ENCODE measurements at regions not wholly inside any gene's neighbourhood (a gene's known extent, or its start where the extent isn't known, plus 50 kb on each side); places are given as distances from the start of the nearest gene placed in this dataset.
"Not testable (repeated sequence)": the region's sequence is repeated elsewhere in the genome, so short reads cannot be mapped to it uniquely, and the experiment has no call there.

DNA sequence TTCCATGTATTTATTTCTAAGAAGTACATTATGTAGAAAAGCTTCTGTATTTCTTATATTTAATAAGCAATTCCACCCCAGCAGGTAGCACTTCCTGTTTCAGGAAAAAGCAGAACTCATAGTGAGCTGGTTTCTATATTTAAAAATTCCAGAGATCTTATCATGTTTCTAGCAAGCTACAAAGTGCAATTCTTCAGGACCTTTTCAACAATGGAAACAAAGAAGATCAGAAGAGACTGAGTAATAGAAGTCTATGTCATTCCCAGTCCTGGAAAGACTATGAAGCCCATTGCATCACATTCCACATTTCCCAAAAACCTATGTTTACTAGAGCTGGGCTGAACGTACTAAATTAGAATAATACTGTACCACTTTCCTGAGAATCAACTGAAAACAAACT lies 302.6 kb upstream of the NRSN1 start:
- in situ Hi-C loops (cut with HindIII; ENCODE audit: low sequenced_read_pairs), result no loop called here

GRCh38 chr6:23826572-23826971 lies 299.4 kb upstream of the NRSN1 start:
- in situ Hi-C loops (cut with HindIII; ENCODE audit: low sequenced_read_pairs), result no loop called here

DNA sequence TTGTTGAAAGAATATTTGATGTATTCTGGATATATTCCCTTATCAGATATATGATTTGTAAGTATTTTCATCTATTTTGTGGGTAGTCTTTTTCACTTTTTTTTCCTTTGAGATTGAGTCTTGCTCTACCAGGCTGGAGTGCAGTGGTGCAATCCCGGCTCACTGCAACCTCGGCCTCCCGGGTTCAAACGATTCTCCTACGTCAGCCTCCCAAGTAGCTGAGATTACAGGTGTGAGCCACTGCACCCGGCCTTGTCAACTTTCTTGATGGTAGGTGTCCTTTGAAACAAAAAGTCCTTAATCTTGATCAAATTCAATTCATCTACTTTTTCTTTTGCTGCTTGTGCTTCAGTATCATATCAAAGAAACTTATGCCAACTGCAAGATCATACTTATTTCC lies 297.2 kb upstream of the NRSN1 start:
- in situ Hi-C loops (cut with HindIII; ENCODE audit: low sequenced_read_pairs), result no loop called here

- in situ Hi-C loops (cut with HindIII; ENCODE audit: low sequenced_read_pairs), result no loop called here
Measured at GRCh38 chr6:23841116-23841515, 284.9 kb upstream of the NRSN1 start.

DNA sequence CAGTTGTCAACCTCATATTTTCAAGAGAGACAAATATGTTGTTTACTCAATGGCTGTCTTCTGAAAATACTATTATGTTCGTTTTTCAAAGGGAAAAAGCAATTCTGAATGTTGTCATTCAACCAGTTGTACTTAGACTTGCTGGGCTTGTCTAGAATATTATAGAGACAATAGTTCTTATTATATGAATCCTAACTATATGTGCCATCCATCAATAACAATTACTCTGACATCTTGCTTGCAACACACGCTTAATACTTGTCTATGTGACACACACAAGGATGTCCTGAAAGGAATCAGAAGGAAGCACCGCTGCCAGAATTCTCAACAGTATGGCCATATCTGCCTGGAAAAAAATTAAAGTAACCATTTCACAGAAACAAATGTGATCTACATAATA lies 283.3 kb upstream of the NRSN1 start:
- in situ Hi-C loops (cut with HindIII; ENCODE audit: low sequenced_read_pairs), result no loop called here

- in situ Hi-C loops (cut with HindIII; ENCODE audit: low sequenced_read_pairs), result no loop called here
Measured at GRCh38 chr6:23851522-23851921, 274.5 kb upstream of the NRSN1 start.

DNA sequence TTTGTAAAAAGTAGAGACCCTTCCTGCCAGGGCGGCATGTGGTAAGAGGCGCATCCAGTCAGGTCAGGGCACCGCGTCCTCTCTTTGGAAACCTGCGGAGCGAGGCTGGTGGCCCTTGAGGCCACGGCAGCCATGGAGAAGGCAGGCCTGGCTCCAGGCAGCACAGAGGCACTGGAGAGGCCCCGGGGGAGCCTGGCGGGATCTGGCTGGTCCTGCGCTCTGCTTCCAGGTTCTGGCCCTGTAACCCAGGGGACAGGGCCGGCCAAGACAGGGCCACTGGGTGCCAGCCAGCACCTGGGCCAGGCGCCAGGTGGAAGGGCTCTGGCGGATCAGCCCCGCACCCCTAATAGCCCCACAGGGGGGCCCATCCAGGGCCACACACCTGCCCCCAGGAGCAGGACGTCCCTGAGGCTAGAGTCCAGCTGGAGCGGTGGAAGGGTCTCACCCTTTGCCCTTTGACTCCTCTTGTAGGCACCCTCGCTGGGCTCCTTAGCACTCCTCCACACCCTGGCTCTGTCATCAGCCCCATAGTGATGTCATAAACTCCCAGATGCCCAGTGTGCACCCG lies 272.4 kb upstream of the NRSN1 start:
- in situ Hi-C loops (cut with HindIII; ENCODE audit: low sequenced_read_pairs), result not testable (repeated sequence)

DNA sequence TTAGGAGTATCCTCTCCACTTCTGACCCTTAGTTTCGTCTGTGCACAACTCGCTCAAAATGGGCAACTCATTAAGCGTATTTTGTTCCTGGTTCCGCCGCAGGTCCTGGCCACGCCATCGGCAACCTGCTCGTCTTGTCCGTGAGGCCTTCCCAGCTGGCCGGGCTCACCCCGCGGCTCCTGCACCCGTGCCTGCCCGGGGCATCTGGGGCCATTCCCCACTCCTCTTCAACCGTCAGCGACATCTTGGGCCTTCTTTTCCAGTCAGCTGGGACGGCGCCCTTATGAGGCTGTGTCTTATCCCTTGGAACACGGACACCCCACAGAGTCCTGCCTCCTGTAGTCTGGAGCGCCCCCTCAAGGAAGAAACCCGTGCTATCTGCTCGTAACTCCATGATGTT lies 271.9 kb upstream of the NRSN1 start:
- in situ Hi-C loops (cut with HindIII; ENCODE audit: low sequenced_read_pairs), result not testable (repeated sequence)

- in situ Hi-C loops (cut with HindIII; ENCODE audit: low sequenced_read_pairs), result no loop called here
Measured at GRCh38 chr6:23855497-23856116, 270.4 kb upstream of the NRSN1 start.

DNA sequence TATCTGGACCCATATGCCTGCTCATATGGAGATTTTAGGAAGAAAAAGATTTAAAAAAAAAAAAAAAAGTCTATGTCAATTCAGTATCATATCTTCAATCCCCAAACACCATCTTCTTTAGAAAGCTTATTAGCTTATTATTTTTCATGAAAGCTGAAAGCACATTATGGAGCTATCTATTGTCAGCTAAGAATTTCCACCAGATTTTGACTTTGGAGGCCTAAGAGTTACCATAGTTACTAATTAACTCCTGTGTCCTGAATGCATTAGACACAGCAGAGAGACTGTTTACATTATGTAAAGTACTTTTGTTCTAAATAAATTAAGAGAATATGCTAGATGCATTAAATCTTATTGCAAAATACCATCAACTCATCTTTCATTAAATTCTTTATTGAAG lies 255.5 kb upstream of the NRSN1 start:
- in situ Hi-C loops (cut with HindIII; ENCODE audit: low sequenced_read_pairs), result no loop called here

DNA sequence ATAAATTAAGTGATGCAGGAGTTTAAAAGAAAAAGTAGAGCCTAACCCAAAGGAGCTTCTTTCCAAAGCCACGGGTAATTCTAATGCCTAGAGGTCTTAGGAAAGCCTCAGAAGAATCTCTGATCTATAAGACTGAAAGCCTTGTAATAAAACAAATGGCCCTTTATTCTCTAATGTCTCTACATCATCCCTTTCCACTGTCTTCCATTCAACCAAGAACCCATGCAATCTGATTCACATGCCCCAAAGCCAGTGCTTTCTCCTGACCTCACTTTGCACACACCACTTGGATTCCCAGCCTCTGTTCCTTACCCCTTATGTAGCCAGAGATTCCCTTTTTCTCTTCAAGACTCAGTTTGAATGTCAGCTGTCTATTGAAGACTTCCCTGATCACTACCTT lies 252.9 kb upstream of the NRSN1 start:
- in situ Hi-C loops (cut with HindIII; ENCODE audit: low sequenced_read_pairs), result no loop called here

DNA sequence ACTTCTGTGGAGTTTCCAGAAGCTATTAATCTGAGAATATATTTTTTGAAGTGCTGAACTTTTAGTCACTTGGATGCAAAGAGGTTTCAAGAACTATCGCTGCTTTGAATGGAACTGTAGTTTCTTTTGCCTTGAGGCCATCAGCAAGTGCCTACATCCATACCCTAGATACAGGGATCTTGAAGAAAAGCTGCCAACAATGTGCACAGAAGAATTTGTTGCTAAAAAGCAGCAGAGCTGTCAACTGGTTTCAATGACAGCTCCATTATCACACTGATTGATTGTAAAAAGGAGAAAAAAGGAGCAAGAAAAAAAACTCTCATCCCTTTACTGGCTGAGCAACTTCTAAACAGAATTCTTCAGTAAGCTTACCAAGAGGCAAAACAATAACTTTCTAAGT lies 251.0 kb upstream of the NRSN1 start:
- in situ Hi-C loops (cut with HindIII; ENCODE audit: low sequenced_read_pairs), result no loop called here

- in situ Hi-C loops (cut with HindIII; ENCODE audit: low sequenced_read_pairs), result no loop called here
Measured at GRCh38 chr6:23879816-23880215, 246.2 kb upstream of the NRSN1 start.

DNA sequence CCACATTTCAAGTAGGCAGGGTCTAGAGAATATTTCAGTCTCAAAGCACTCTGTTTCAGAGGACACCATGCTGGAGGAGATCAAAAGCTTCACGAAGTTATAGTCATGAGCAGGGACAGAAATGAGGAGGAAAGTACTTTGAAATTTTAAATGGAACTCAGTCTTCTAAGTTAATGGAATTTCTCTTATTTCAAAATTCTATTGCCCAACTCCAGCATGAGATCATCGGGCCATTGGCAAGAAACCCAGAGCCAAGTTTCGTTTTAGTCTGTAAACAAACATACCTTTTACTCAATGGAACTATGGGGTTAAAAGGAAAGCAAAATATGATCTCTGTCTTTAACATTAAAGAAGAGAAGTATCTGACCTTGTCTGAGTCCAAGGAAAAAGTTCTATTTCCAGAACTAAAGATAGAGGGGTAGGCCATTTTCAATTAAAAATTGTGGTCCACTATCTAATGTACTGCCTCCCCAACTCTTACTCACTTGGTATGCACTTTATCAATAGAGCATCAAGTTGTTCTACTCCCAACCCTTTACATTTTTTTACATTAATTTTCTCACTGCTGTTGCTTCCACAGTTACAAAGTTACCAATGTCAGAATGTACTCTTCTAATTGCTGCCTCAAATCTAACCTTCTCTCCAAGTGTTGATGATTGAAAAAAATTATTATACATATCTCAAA lies 235.3 kb upstream of the NRSN1 start:
- in situ Hi-C loops (cut with HindIII; ENCODE audit: low sequenced_read_pairs), result no loop called here

DNA sequence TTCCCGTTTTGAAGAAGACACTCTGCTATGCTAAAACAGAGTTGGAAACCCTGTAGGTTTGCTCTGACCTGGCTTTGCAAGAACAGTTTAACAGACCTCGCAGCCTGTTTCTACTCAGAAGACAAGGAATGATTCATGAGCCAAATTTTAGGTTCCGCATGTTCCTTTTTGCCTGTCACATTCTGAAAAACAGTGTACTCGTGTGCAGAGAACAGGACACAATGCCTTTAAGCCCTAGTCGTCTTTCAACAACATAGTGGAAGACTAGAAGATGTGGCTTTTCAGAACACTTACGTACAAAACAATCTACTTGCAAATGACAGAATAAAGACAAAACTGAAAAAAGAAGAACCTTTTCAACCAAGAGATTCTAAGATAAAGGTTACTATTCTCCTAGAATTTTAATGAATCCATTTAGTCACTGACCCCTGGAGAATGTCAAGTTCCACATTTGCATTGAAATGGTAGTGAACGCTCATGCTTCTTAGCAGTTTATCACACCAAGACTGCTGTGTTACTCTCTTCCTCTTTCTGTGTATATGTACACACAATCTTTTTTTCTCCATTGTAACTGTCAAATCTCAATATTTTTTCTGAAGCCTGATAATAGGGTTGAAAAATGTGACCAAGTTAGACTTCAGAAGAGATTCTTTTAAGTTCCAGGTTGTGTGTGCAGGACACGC lies 220.7 kb upstream of the NRSN1 start:
- in situ Hi-C loops (cut with HindIII; ENCODE audit: low sequenced_read_pairs), result no loop called here

- in situ Hi-C loops (cut with HindIII; ENCODE audit: low sequenced_read_pairs), result no loop called here
Measured at GRCh38 chr6:23910420-23910819, 215.6 kb upstream of the NRSN1 start.

DNA sequence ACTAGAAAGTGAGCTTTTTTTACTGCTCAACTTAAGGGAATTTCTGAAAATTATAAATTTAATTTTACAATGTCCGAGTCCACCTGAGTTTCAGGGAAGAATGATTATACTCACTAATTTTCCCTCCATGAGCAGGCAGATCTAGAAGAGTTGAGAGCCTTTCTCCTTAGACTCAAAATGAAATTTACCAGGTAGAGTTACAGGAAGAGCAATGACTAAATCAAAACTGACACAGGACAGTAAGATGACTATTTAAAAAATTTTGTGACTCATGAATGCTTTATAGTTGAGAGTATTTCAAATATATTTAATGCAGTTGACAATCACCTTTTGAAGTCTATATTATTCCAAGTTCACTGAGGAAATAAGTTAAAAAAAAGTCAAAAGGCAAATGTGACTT lies 198.1 kb upstream of the NRSN1 start:
- in situ Hi-C loops (cut with HindIII; ENCODE audit: low sequenced_read_pairs), result no loop called here

- in situ Hi-C loops (cut with HindIII; ENCODE audit: low sequenced_read_pairs), result no loop called here
Measured at GRCh38 chr6:23929201-23929600, 196.8 kb upstream of the NRSN1 start.

- in situ Hi-C loops (cut with HindIII; ENCODE audit: low sequenced_read_pairs), result no loop called here
Measured at GRCh38 chr6:23940466-23940865, 185.5 kb upstream of the NRSN1 start.

DNA sequence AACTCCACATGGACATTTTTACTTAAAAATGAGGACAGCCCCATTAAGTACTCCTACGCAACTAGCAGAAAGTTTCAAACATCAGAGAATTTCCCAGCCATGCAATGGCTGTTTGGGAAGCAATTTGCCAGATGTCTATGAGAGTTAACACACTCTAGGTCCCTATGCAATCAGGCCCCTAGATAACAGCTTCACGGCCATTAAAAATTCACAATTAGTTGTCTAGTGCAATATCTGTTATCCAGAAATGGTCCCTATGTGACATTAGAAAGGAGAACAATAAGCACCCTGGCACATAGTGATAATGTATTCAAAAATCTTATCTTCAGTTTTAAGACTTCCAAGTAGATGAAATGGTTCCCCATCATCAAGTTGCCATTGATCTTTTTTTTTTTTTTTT lies 174.3 kb upstream of the NRSN1 start:
- in situ Hi-C loops (cut with HindIII; ENCODE audit: low sequenced_read_pairs), result no loop called here

- in situ Hi-C loops (cut with HindIII; ENCODE audit: low sequenced_read_pairs), result no loop called here
Measured at GRCh38 chr6:23952245-23952644, 173.8 kb upstream of the NRSN1 start.

- in situ Hi-C loops (cut with HindIII; ENCODE audit: low sequenced_read_pairs), result no loop called here
Measured at GRCh38 chr6:23953976-23954375, 172.0 kb upstream of the NRSN1 start.

Data from DLD1 (cell line).